ENCODE measurements at regions not wholly inside any gene's neighbourhood (a gene's known extent, or its start where the extent isn't known, plus 50 kb on each side); places are given as distances from the start of the nearest gene placed in this dataset.

GRCh38 chr13:80437231-80437630, 96.3 kb upstream of the SPRY2 start:
- no peaks in the 10 kb centered on the region for H3K27me3 ChIP-seq (replicated peaks in 2 of 5; ENCODE audit: control insufficient read depth in 4 of 5, insufficient read depth in 5 of 5, low read length in 4 of 5)
- no peak overlapping the region for H3K27ac ChIP-seq (ENCODE audit: insufficient read depth in 1 of 2, low read depth in 1 of 2, low read length in 2 of 2, poor library complexity in 1 of 2, severe bottlenecking in 2 of 2)
- POLR2A ChIA-PET, result interaction anchor here (0.6 kb wide), 1 partner anchor 1064 kb away, joined by 3 read pairs; no protein-coding TSS in a partner anchor

GRCh38 chr13:80436571-80437169, 95.7 kb upstream of the SPRY2 start:
- Histone ChIP-seq H3K36me3 (ENCODE audit: control insufficient read depth in 4 of 4, insufficient read depth in 4 of 4, low read length in 3 of 4) (no peaks in the 10 kb centered on the region), H3K27me3 (replicated peaks in 2 of 5; ENCODE audit: control insufficient read depth in 4 of 5, insufficient read depth in 5 of 5, low read length in 4 of 5) (no peaks in the 10 kb centered on the region), H3K4me3 (ENCODE audit: control insufficient read depth in 1 of 7, extremely low read depth in 1 of 7, insufficient read depth in 4 of 7, low read depth in 2 of 7, low read length in 6 of 7) (no peak overlapping the region), H3K27ac (ENCODE audit: insufficient read depth in 1 of 2, low read depth in 1 of 2, low read length in 2 of 2, poor library complexity in 1 of 2, severe bottlenecking in 2 of 2) (no peak overlapping the region), H3K9me3 (ENCODE audit: control extremely low read depth in 1 of 5, control insufficient read depth in 4 of 5, insufficient read depth in 2 of 5, low read depth in 1 of 5, low read length in 4 of 5) (peaks cover 0 to 1% (median 0%) of the 10 kb centered on the region in 5 experiments), H3K4me1 (ENCODE audit: control extremely low read depth in 1 of 4, control insufficient read depth in 4 of 4, insufficient read depth in 4 of 4, low read length in 3 of 4) (peaks cover 6 to 17% (median 9%) of the 10 kb centered on the region in 4 experiments)
- DNase-seq, result peak in 2 of 3 donors; percentile 12 to 35
- ChIA-PET CTCF (interaction anchor here (0.7 to 2.1 kb wide), 4 partner anchors 14 to 98 kb away, joined by 3 to 4 read pairs (median 3); no protein-coding TSS in a partner anchor), POLR2A (interaction anchor here (0.6 kb wide), 1 partner anchor 1063 kb away, joined by 3 read pairs; no protein-coding TSS in a partner anchor)
- WGBS (ENCODE audit: insufficient coverage), result 67% methylated on average over 3 of the region's 4 CpGs

More at GRCh38 chr13:80437231-80437630, 96.3 kb upstream of the SPRY2 start:
- DNase-seq, result no peak
- no CpG with 5 or more reads among the region's 1 CpG for WGBS (ENCODE audit: insufficient coverage)
- Histone ChIP-seq H3K4me3 (ENCODE audit: control insufficient read depth in 1 of 7, extremely low read depth in 1 of 7, insufficient read depth in 4 of 7, low read depth in 2 of 7, low read length in 6 of 7) (no peak overlapping the region), H3K9me3 (ENCODE audit: control extremely low read depth in 1 of 5, control insufficient read depth in 4 of 5, insufficient read depth in 2 of 5, low read depth in 1 of 5, low read length in 4 of 5) (peaks cover 0 to 1% (median 0%) of the 10 kb centered on the region in 5 experiments), H3K36me3 (ENCODE audit: control insufficient read depth in 4 of 4, insufficient read depth in 4 of 4, low read length in 3 of 4) (no peaks in the 10 kb centered on the region), H3K4me1 (ENCODE audit: control extremely low read depth in 1 of 4, control insufficient read depth in 4 of 4, insufficient read depth in 4 of 4, low read length in 3 of 4) (peaks cover 6 to 21% (median 9%) of the 10 kb centered on the region in 4 experiments)
- CTCF ChIA-PET, result interaction anchor here (0.7 to 2.1 kb wide), 3 partner anchors 14 to 98 kb away, joined by 3 to 4 read pairs (median 3); no protein-coding TSS in a partner anchor

GRCh38 chr13:80430561-80430960, 89.6 kb upstream of the SPRY2 start:
- ChIA-PET POLR2A (interaction anchor here (0.6 kb wide), 1 partner anchor 629 kb away, joined by 6 read pairs; no protein-coding TSS in a partner anchor), CTCF (interaction anchor here (1.2 kb wide), 1 partner anchor 67 kb away, joined by 3 read pairs; no protein-coding TSS in a partner anchor)
- no peaks in the 10 kb centered on the region for H3K27me3 ChIP-seq (replicated peaks in 2 of 5; ENCODE audit: control insufficient read depth in 4 of 5, insufficient read depth in 5 of 5, low read length in 4 of 5)
- H3K4me3 ChIP-seq (ENCODE audit: control insufficient read depth in 1 of 7, extremely low read depth in 1 of 7, insufficient read depth in 4 of 7, low read depth in 2 of 7, low read length in 6 of 7), result no peak overlapping the region
- H3K9me3 ChIP-seq (ENCODE audit: control extremely low read depth in 1 of 5, control insufficient read depth in 4 of 5, insufficient read depth in 2 of 5, low read depth in 1 of 5, low read length in 4 of 5), result peaks cover 0 to 1% (median 0%) of the 10 kb centered on the region in 5 experiments
- no peak for DNase-seq
- no peaks in the 10 kb centered on the region for H3K36me3 ChIP-seq (ENCODE audit: control insufficient read depth in 4 of 4, insufficient read depth in 4 of 4, low read length in 3 of 4)
- H3K4me1 ChIP-seq (ENCODE audit: control extremely low read depth in 1 of 4, control insufficient read depth in 4 of 4, insufficient read depth in 4 of 4, low read length in 3 of 4), result peaks cover 0 to 7% (median 0%) of the 10 kb centered on the region in 4 experiments
- H3K27ac ChIP-seq (ENCODE audit: insufficient read depth in 1 of 2, low read depth in 1 of 2, low read length in 2 of 2, poor library complexity in 1 of 2, severe bottlenecking in 2 of 2), result no peak overlapping the region

GRCh38 chr13:80428349-80429096, 87.6 kb upstream of the SPRY2 start:
- POLR2A ChIA-PET, result no interaction called here
- Histone ChIP-seq H3K27ac (ENCODE audit: insufficient read depth in 1 of 2, low read depth in 1 of 2, low read length in 2 of 2, poor library complexity in 1 of 2, severe bottlenecking in 2 of 2) (no peak overlapping the region), H3K4me1 (ENCODE audit: control extremely low read depth in 1 of 4, control insufficient read depth in 4 of 4, insufficient read depth in 4 of 4, low read length in 3 of 4) (peaks cover 0 to 7% (median 0%) of the 10 kb centered on the region in 4 experiments), H3K4me3 (ENCODE audit: control insufficient read depth in 1 of 7, extremely low read depth in 1 of 7, insufficient read depth in 4 of 7, low read depth in 2 of 7, low read length in 6 of 7) (no peak overlapping the region), H3K36me3 (ENCODE audit: control insufficient read depth in 4 of 4, insufficient read depth in 4 of 4, low read length in 3 of 4) (no peaks in the 10 kb centered on the region), H3K9me3 (ENCODE audit: control extremely low read depth in 1 of 5, control insufficient read depth in 4 of 5, insufficient read depth in 2 of 5, low read depth in 1 of 5, low read length in 4 of 5) (peaks cover 0 to 19% (median 8%) of the 10 kb centered on the region in 5 experiments), H3K27me3 (replicated peaks in 2 of 5; ENCODE audit: control insufficient read depth in 4 of 5, insufficient read depth in 5 of 5, low read length in 4 of 5) (no peaks in the 10 kb centered on the region)
- DNase-seq, result no peak
- CTCF ChIA-PET, result no interaction called here
- 92% methylated on average over 2 of the region's 3 CpGs for WGBS (ENCODE audit: insufficient coverage)

- ChIA-PET CTCF (no interaction called here), POLR2A (no interaction called here)
- Histone ChIP-seq H3K36me3 (ENCODE audit: control insufficient read depth in 4 of 4, insufficient read depth in 4 of 4, low read length in 3 of 4) (no peaks in the 10 kb centered on the region), H3K4me1 (ENCODE audit: control extremely low read depth in 1 of 4, control insufficient read depth in 4 of 4, insufficient read depth in 4 of 4, low read length in 3 of 4) (peaks cover 0 to 4% (median 0%) of the 10 kb centered on the region in 4 experiments), H3K27me3 (replicated peaks in 2 of 5; ENCODE audit: control insufficient read depth in 4 of 5, insufficient read depth in 5 of 5, low read length in 4 of 5) (no peaks in the 10 kb centered on the region), H3K27ac (ENCODE audit: insufficient read depth in 1 of 2, low read depth in 1 of 2, low read length in 2 of 2, poor library complexity in 1 of 2, severe bottlenecking in 2 of 2) (no peak overlapping the region), H3K4me3 (ENCODE audit: control insufficient read depth in 1 of 7, extremely low read depth in 1 of 7, insufficient read depth in 4 of 7, low read depth in 2 of 7, low read length in 6 of 7) (no peak overlapping the region), H3K9me3 (ENCODE audit: control extremely low read depth in 1 of 5, control insufficient read depth in 4 of 5, insufficient read depth in 2 of 5, low read depth in 1 of 5, low read length in 4 of 5) (peaks cover 0 to 32% (median 8%) of the 10 kb centered on the region in 5 experiments)
- no peak for DNase-seq
- WGBS (ENCODE audit: insufficient coverage), result 60% methylated on average over 1 of the region's 2 CpGs
These were observed 78.5 kb upstream of the SPRY2 start for GRCh38 chr13:80419416-80419815.

GRCh38 chr13:80413611-80414010, 72.7 kb upstream of the SPRY2 start:
- H3K27me3 ChIP-seq (replicated peaks in 2 of 5; ENCODE audit: control insufficient read depth in 4 of 5, insufficient read depth in 5 of 5, low read length in 4 of 5), result no peaks in the 10 kb centered on the region
- no peak for DNase-seq
- POLR2A ChIA-PET, result no interaction called here
- H3K4me3 ChIP-seq (ENCODE audit: control insufficient read depth in 1 of 7, extremely low read depth in 1 of 7, insufficient read depth in 4 of 7, low read depth in 2 of 7, low read length in 6 of 7), result no peak overlapping the region
- H3K27ac ChIP-seq (ENCODE audit: insufficient read depth in 1 of 2, low read depth in 1 of 2, low read length in 2 of 2, poor library complexity in 1 of 2, severe bottlenecking in 2 of 2), result no peak overlapping the region
- CTCF ChIA-PET, result interaction anchor here (1.1 kb wide), 1 partner anchor 9 kb away, joined by 3 read pairs; no protein-coding TSS in a partner anchor
- H3K36me3 ChIP-seq (ENCODE audit: control insufficient read depth in 4 of 4, insufficient read depth in 4 of 4, low read length in 3 of 4), result no peaks in the 10 kb centered on the region
- H3K4me1 ChIP-seq (ENCODE audit: control extremely low read depth in 1 of 4, control insufficient read depth in 4 of 4, insufficient read depth in 4 of 4, low read length in 3 of 4), result no peaks in the 10 kb centered on the region
- H3K9me3 ChIP-seq (ENCODE audit: control extremely low read depth in 1 of 5, control insufficient read depth in 4 of 5, insufficient read depth in 2 of 5, low read depth in 1 of 5, low read length in 4 of 5), result peaks cover 0 to 19% (median 3%) of the 10 kb centered on the region in 5 experiments

- Histone ChIP-seq H3K4me3 (ENCODE audit: control insufficient read depth in 1 of 7, extremely low read depth in 1 of 7, insufficient read depth in 4 of 7, low read depth in 2 of 7, low read length in 6 of 7) (no peak overlapping the region), H3K27me3 (replicated peaks in 2 of 5; ENCODE audit: control insufficient read depth in 4 of 5, insufficient read depth in 5 of 5, low read length in 4 of 5) (no peaks in the 10 kb centered on the region), H3K4me1 (ENCODE audit: control extremely low read depth in 1 of 4, control insufficient read depth in 4 of 4, insufficient read depth in 4 of 4, low read length in 3 of 4) (no peaks in the 10 kb centered on the region), H3K27ac (ENCODE audit: insufficient read depth in 1 of 2, low read depth in 1 of 2, low read length in 2 of 2, poor library complexity in 1 of 2, severe bottlenecking in 2 of 2) (no peak overlapping the region), H3K9me3 (ENCODE audit: control extremely low read depth in 1 of 5, control insufficient read depth in 4 of 5, insufficient read depth in 2 of 5, low read depth in 1 of 5, low read length in 4 of 5) (peaks cover 0 to 10% (median 0%) of the 10 kb centered on the region in 5 experiments), H3K36me3 (ENCODE audit: control insufficient read depth in 4 of 4, insufficient read depth in 4 of 4, low read length in 3 of 4) (no peaks in the 10 kb centered on the region)
- ChIA-PET CTCF (no interaction called here), POLR2A (no interaction called here)
- DNase-seq, result no peak
- 100% methylated on average over 3 of the region's 5 CpGs for WGBS (ENCODE audit: insufficient coverage)
These were observed 67.3 kb upstream of the SPRY2 start for GRCh38 chr13:80408270-80408669.

Data from common myeloid progenitor, CD34-positive (primary cell).